Motor neuron (in vitro differentiated cells): ENCODE measurements at regions not wholly inside any gene's neighbourhood (a gene's known extent, or its start where the extent isn't known, plus 50 kb on each side); places are given as distances from the start of the nearest gene placed in this dataset.

Experiments used
- ATAC-seq, 8 experiments: fragments of 200-7000 bp; cut with Tn5 transposase; replicated peaks in 6 of 8; 2 replicates each; pipeline ENCODE4 v1.8.0; 2021; ENCODE audit warnings: mild to moderate bottlenecking in 8 of 8, moderate library complexity in 8 of 8
- H3K27ac ChIP-seq, 2 donors: fragments of 250-450 bp; sonication (Bioruptor Pico); 2 replicates each; pipeline ENCODE4 v1.9.0; 2021; ENCODE audit warnings: antibody characterized with exemption in 2 of 2, mild to moderate bottlenecking in 2 of 2, moderate library complexity in 1 of 2
- H3K4me1 ChIP-seq, 2 donors: fragments of 250-450 bp; sonication (Bioruptor Pico); replicated peaks in 1 of 2; 2 replicates each; pipeline ENCODE4 v1.6.1; 2021; ENCODE audit warnings: antibody characterized with exemption in 2 of 2, mild to moderate bottlenecking in 2 of 2, moderate library complexity in 1 of 2
- H3K4me3 ChIP-seq, 5 donors: fragments of 250-450 bp; sonication (Bioruptor Pico); 2 replicates each; pipeline ENCODE4 v1.9.0; 2021; ENCODE audit warnings: antibody characterized with exemption in 5 of 5, mild to moderate bottlenecking in 5 of 5, moderate library complexity in 4 of 5
- whole genome bisulfite sequencing, 10 experiments: fragments of 450-650 bp; shearing (Covaris generic); methylation state at CpG; one replicate each; pipeline ENCODE4 v1.0.0; 2022; 5-methylcytosine and 5-hydroxymethylcytosine counted together
- in situ Hi-C, 9 experiments: fragments of 400-800 bp; cut with MboI; loops; one replicate each; pipeline ENCODE4 v1.15.0; 2021; ENCODE audit warnings: low sequenced_read_pairs in 9 of 9, low pct_unique_long_range_greater_than_20kb in 2 of 9; ENCODE audit not compliant: unreplicated experiment in 9 of 9

- H3K4me3 ChIP-seq: no peak overlapping the region
- in situ Hi-C loops: no loop called here
- H3K4me1 ChIP-seq: no peaks in the 10 kb centered on the region
- no peak overlapping the region for H3K27ac ChIP-seq
- no peak for ATAC-seq
- 8 to 83% (median 39%) methylated on average over 1 to 2 of the region's 2 CpGs; no CpG with 5 or more reads in 1 of the 10 experiments for WGBS, 10 experiments
These were observed 51.0 kb upstream of the PHF24 start for GRCh38 chr9:34907044-34907443.

- Histone ChIP-seq H3K4me1 (no peaks in the 10 kb centered on the region), H3K27ac (no peak overlapping the region), H3K4me3 (no peak overlapping the region)
- in situ Hi-C loops: loop anchor here in 2 of 9 experiments (10.0 kb wide), 1 partner anchor 85 kb away; the partner anchor contains the start of gene DNAJB5 (in 2 of the 2)
- peak; percentile 100 for ATAC-seq
- WGBS, 10 experiments: 0 to 57% (median 20%) methylated on average over 1 to 6 of the region's 7 CpGs; no CpG with 5 or more reads in 3 of the 10 experiments
These were observed 58.4 kb upstream of the PHF24 start for GRCh38 chr9:34899535-34900158.

- in situ Hi-C loops: loop anchor here in 2 of 9 experiments (10.0 kb wide), 1 partner anchor 86 kb away; the partner anchor contains the start of gene DNAJB5 (in 2 of the 2)
- no peak for ATAC-seq
- no peak overlapping the region for H3K27ac ChIP-seq
- WGBS, 10 experiments: 0 to 66% (median 34%) methylated on average over 4 to 7 of the region's 8 CpGs; no CpG with 5 or more reads in 4 of the 10 experiments
- H3K4me1 ChIP-seq: no peaks in the 10 kb centered on the region
- H3K4me3 ChIP-seq: no peak overlapping the region
These were observed 59.2 kb upstream of the PHF24 start for GRCh38 chr9:34898846-34899245.

- no peak overlapping the region for H3K27ac ChIP-seq
- no peak for ATAC-seq
- WGBS, 10 experiments: 0 to 60% (median 24%) methylated on average over 1 to 2 of the region's 2 CpGs; no CpG with 5 or more reads in 2 of the 10 experiments
- in situ Hi-C loops: loop anchor here in 2 of 9 experiments (10.0 kb wide), 1 partner anchor 89 kb away; the partner anchor contains the start of gene DNAJB5 (in 2 of the 2)
- no peak overlapping the region for H3K4me3 ChIP-seq
- no peaks in the 10 kb centered on the region for H3K4me1 ChIP-seq
These were observed 62.0 kb upstream of the PHF24 start for GRCh38 chr9:34896112-34896511.

- no peak for ATAC-seq
- Histone ChIP-seq H3K27ac (no peak overlapping the region), H3K4me3 (no peak overlapping the region), H3K4me1 (no peaks in the 10 kb centered on the region)
- in situ Hi-C loops: loop anchor here in 2 of 9 experiments (10.0 kb wide), 1 partner anchor 92 kb away; the partner anchor contains the start of gene DNAJB5 (in 2 of the 2)
- WGBS, 10 experiments: 0 to 83% (median 62%) methylated on average over 1 to 4 of the region's 5 CpGs; no CpG with 5 or more reads in 4 of the 10 experiments
These were observed 65.2 kb upstream of the PHF24 start for GRCh38 chr9:34892886-34893285.

GRCh38 chr9:34891386-34891785 lies 66.7 kb upstream of the PHF24 start:
- no peak for ATAC-seq
- in situ Hi-C loops: loop anchor here in 2 of 9 experiments (10.0 kb wide), 1 partner anchor 93 kb away; the partner anchor contains the start of gene DNAJB5 (in 2 of the 2)
- no peaks in the 10 kb centered on the region for H3K4me1 ChIP-seq
- no peak overlapping the region for H3K4me3 ChIP-seq
- no peak overlapping the region for H3K27ac ChIP-seq
- WGBS, 10 experiments: 80 to 100% (median 100%) methylated on average over 1 of the region's 1 CpG; no CpG with 5 or more reads in 4 of the 10 experiments

GRCh38 chr9:34887841-34888240 lies 70.2 kb upstream of the PHF24 start:
- WGBS, 10 experiments: 0 to 63% (median 32%) methylated on average over 1 to 2 of the region's 2 CpGs
- H3K27ac ChIP-seq: no peak overlapping the region
- H3K4me3 ChIP-seq: no peak overlapping the region
- in situ Hi-C loops: no loop called here
- no peaks in the 10 kb centered on the region for H3K4me1 ChIP-seq
- no peak for ATAC-seq

- no peak for ATAC-seq
- H3K27ac ChIP-seq: no peak overlapping the region
- no peaks in the 10 kb centered on the region for H3K4me1 ChIP-seq
- no peak overlapping the region for H3K4me3 ChIP-seq
- in situ Hi-C loops: no loop called here
- WGBS, 10 experiments: 0 to 50% (median 17%) methylated on average over 1 of the region's 2 CpGs; no CpG with 5 or more reads in 5 of the 10 experiments
These were observed 73.3 kb upstream of the PHF24 start for GRCh38 chr9:34884747-34885189.

GRCh38 chr9:34876096-34876495 lies 82.0 kb upstream of the PHF24 start:
- Histone ChIP-seq H3K4me3 (no peak overlapping the region), H3K27ac (no peak overlapping the region), H3K4me1 (no peaks in the 10 kb centered on the region)
- 52 to 88% (median 71%) methylated on average over 2 to 3 of the region's 3 CpGs; no CpG with 5 or more reads in 2 of the 10 experiments for WGBS, 10 experiments
- in situ Hi-C loops: no loop called here
- ATAC-seq: no peak

- in situ Hi-C loops: no loop called here
- WGBS, 10 experiments: 0 to 73% (median 13%) methylated on average over 2 of the region's 2 CpGs; no CpG with 5 or more reads in 4 of the 10 experiments
- ATAC-seq: peak in 3 of 8 experiments; percentile 30 to 36 (median 31)
- Histone ChIP-seq H3K4me3 (no peak overlapping the region), H3K27ac (no peak overlapping the region), H3K4me1 (no peaks in the 10 kb centered on the region)
These were observed 88.7 kb upstream of the PHF24 start for GRCh38 chr9:34869390-34869789.

GRCh38 chr9:34866614-34867013 lies 91.5 kb upstream of the PHF24 start:
- Histone ChIP-seq H3K4me1 (no peaks in the 10 kb centered on the region), H3K4me3 (no peak overlapping the region), H3K27ac (no peak overlapping the region)
- ATAC-seq: no peak
- in situ Hi-C loops: no loop called here

GRCh38 chr9:34863426-34863825 lies 94.7 kb upstream of the PHF24 start:
- H3K4me1 ChIP-seq: no peaks in the 10 kb centered on the region
- no peak overlapping the region for H3K27ac ChIP-seq
- in situ Hi-C loops: no loop called here
- ATAC-seq: no peak
- H3K4me3 ChIP-seq: no peak overlapping the region
- 0 to 83% (median 38%) methylated on average over 1 of the region's 1 CpG; no CpG with 5 or more reads in 3 of the 10 experiments for WGBS, 10 experiments

GRCh38 chr9:34862836-34863235 lies 95.2 kb upstream of the PHF24 start:
- ATAC-seq: no peak
- H3K4me3 ChIP-seq: no peak overlapping the region
- in situ Hi-C loops: no loop called here
- H3K4me1 ChIP-seq: no peaks in the 10 kb centered on the region
- H3K27ac ChIP-seq: no peak overlapping the region

- no peak for ATAC-seq
- Histone ChIP-seq H3K4me3 (no peak overlapping the region), H3K4me1 (no peaks in the 10 kb centered on the region), H3K27ac (no peak overlapping the region)
- in situ Hi-C loops: no loop called here
- 0 to 41% (median 16%) methylated on average over 1 to 3 of the region's 4 CpGs; no CpG with 5 or more reads in 6 of the 10 experiments for WGBS, 10 experiments
These were observed 96.0 kb upstream of the PHF24 start for GRCh38 chr9:34862043-34862442.
